Inferior parietal cortex (tissue), 1 donor: ENCODE measurements at regions not wholly inside any gene's neighbourhood (a gene's known extent, or its start where the extent isn't known, plus 50 kb on each side); places are given as distances from the start of the nearest gene placed in this dataset.
A peak's percentile ranks its signal among the peaks of the same experiment; 100 is the strongest.
"Not testable (repeated sequence)": the region's sequence is repeated elsewhere in the genome, so short reads cannot be mapped to it uniquely, and the experiment has no call there.

Experiments used
- DNase-seq: peaks from one replicate; pipeline ENCODE4 v3.0.0-alpha.2; 2016; ENCODE audit errors: extremely low spot score

- DNase-seq: no peak
Observed at GRCh38 chr2:209062210-209062609, 361.6 kb upstream of the MAP2 start.

- DNase-seq: no peak
Observed at GRCh38 chr2:209070262-209070661, 353.6 kb upstream of the MAP2 start.

GRCh38 chr2:209073151-209073550, 350.7 kb upstream of the MAP2 start:
- no peak for DNase-seq

GRCh38 chr2:209074711-209075110, 349.1 kb upstream of the MAP2 start:
- no peak for DNase-seq

GRCh38 chr2:209076151-209076550, 347.7 kb upstream of the MAP2 start:
- no peak for DNase-seq

- no peak for DNase-seq
Observed at GRCh38 chr2:209086761-209087160, 337.1 kb upstream of the MAP2 start.

- no peak for DNase-seq
Observed at GRCh38 chr2:209091056-209091455, 332.8 kb upstream of the MAP2 start.

- no peak for DNase-seq
Observed at GRCh38 chr2:209094221-209094620, 329.6 kb upstream of the MAP2 start.

- no peak for DNase-seq
Observed at GRCh38 chr2:209095432-209095831, 328.4 kb upstream of the MAP2 start.

- DNase-seq: no peak
Observed at GRCh38 chr2:209097168-209097567, 326.7 kb upstream of the MAP2 start.

GRCh38 chr2:209102319-209102718, 321.5 kb upstream of the MAP2 start:
- DNase-seq: no peak

- no peak for DNase-seq
Observed at GRCh38 chr2:209113026-209113425, 310.8 kb upstream of the MAP2 start.

- no peak for DNase-seq
Observed at GRCh38 chr2:209114588-209115240, 309.1 kb upstream of the MAP2 start.

GRCh38 chr2:209121691-209122090, 302.2 kb upstream of the MAP2 start:
- no peak for DNase-seq

GRCh38 chr2:209125291-209125690, 298.6 kb upstream of the MAP2 start:
- no peak for DNase-seq

- DNase-seq: no peak
Observed at GRCh38 chr2:209138079-209138478, 285.8 kb upstream of the MAP2 start.

GRCh38 chr2:209141142-209141541, 282.7 kb upstream of the MAP2 start:
- no peak for DNase-seq

- DNase-seq: no peak
Observed at GRCh38 chr2:209141818-209142217, 282.0 kb upstream of the MAP2 start.

GRCh38 chr2:209145220-209145691, 278.6 kb upstream of the MAP2 start:
- DNase-seq: not testable (repeated sequence)

GRCh38 chr2:209145941-209146681, 277.7 kb upstream of the MAP2 start:
- peak; percentile 6 for DNase-seq

- DNase-seq: no peak
Observed at GRCh38 chr2:209146682-209147320, 277.0 kb upstream of the MAP2 start.

- no peak for DNase-seq
Observed at GRCh38 chr2:209147981-209148380, 275.9 kb upstream of the MAP2 start.
